Heart right ventricle (tissue), 16 donors: ENCODE measurements at regions not wholly inside any gene's neighbourhood (a gene's known extent, or its start where the extent isn't known, plus 50 kb on each side); places are given as distances from the start of the nearest gene placed in this dataset.

Experiments
- ATAC-seq, 8 donors: fragments of 200-7000 bp; cut with Tn5 transposase; one replicate each; pipeline ENCODE4 v1.9.1; 2020; ENCODE audit warnings: mild to moderate bottlenecking in 8 of 8, moderate library complexity in 8 of 8, moderate number of reproducible peaks in 1 of 8
- DNase-seq, 2 donors: peaks; one replicate each; pipeline ENCODE4 v3.0.0-alpha.2; 2020
- H3K27ac ChIP-seq, 10 donors: fragments of 200-600 bp; sonication (generic) in 2 of 10; one replicate each; pipeline versions ENCODE4 v1.5.0 to v1.8.0; 2020 to 2022; ENCODE audit warnings: mild to moderate bottlenecking in 3 of 10
- H3K27me3 ChIP-seq, 7 donors: fragments of 200-600 bp; one replicate each; pipeline ENCODE4 v1.8.0; 2021 to 2022; ENCODE audit warnings: mild to moderate bottlenecking in 2 of 7
- H3K36me3 ChIP-seq, 9 donors: fragments of 200-600 bp; sonication (generic) in 1 of 9; one replicate each; pipeline versions ENCODE4 v1.5.0 to v1.8.0; 2020 to 2022; ENCODE audit warnings: mild to moderate bottlenecking in 2 of 9
- H3K4me1 ChIP-seq, 9 donors: fragments of 200-600 bp; sonication (generic) in 1 of 9; one replicate each; pipeline versions ENCODE4 v1.5.0 to v1.8.0; 2020 to 2022; ENCODE audit warnings: mild to moderate bottlenecking in 4 of 9
- H3K4me3 ChIP-seq, 10 donors: fragments of 200-600 bp; sonication (generic) in 2 of 10; one replicate each; pipeline versions ENCODE4 v1.5.0 to v1.8.0; 2020 to 2022; ENCODE audit warnings: mild to moderate bottlenecking in 7 of 10, moderate library complexity in 2 of 10
- H3K9me3 ChIP-seq, 11 donors: fragments of 200-600 bp in 10 of 11; sonication (generic) in 2 of 11; one replicate each; pipeline versions ENCODE4 v1.5.0 to v1.8.0; 2013 to 2022; ENCODE audit warnings: mild to moderate bottlenecking in 2 of 11, control low read depth in 1 of 11, moderate library complexity in 1 of 11
- WGBS, 2 donors: extraction: QIAGEN DNeasy Blood & Tissue Kit; methylation state at CpG; one replicate each; pipeline ENCODE4 v1.1.7; 2013; ENCODE audit warnings: inconsistent platforms in 1 of 2; 5-methylcytosine and 5-hydroxymethylcytosine counted together
- intact Hi-C, 10 donors: fragments of 100-400 bp; cut with DNase I; formaldehyde crosslinking; loops; one replicate each; pipeline versions ENCODE4 v1.11.1 to v1.14.2; 2022
- TF ChIP-seq, protein P1 (sequence below), 9 donors: fragments of 200-600 bp; sonication (generic) in 2 of 9; IDR thresholded peaks; one replicate each; pipeline versions ENCODE4 v1.5.0 to v1.8.0; 2021 to 2022; ENCODE audit warnings: antibody characterized with exemption in 9 of 9, mild to moderate bottlenecking in 5 of 9, moderate library complexity in 1 of 9
- donor health status: Arrhythmogenic right ventricular cardiomyopathy.
- donor health status: ischemic (EF 13 %, LVEDD 7.1; RV severe dilation, severe dysfunction).
- donor health status: healthy with polysubstance abuse.
- donor health status: DM: no; HTN: yes; CAD: no.
- donor health status: DM: no; HTN: no; CAD: no.
- donor health status: ischemic (EF 25% LVEDD 6.9; RV normal size, moderate dysfunction).
- donor health status: ischemic (EF 25% LVEDD 5.7; RV mildly dilated, moderate dysfunction).
- donor health status: healthy.
- donor health status: DM: yes; HTN: yes; CAD: no.
- donor health status: Ischemic cardiomyopathy.
- donor health status: ischemic (EF 35%, LVEDD 5.7; RV mildly dilated, moderate dysfunction).
- donor health status: nonischemic (EF 11% LVEDD 7.7; RV severe dilation, severe dysfunction).
- donor health status: DM: yes; HTN: yes; CAD: no.
- donor health status: PGD.
- donor health status: ischemic (EF 29% LVEDD 5.4; RV normal size, mild dysfunction).
- donor health status: nonischemic (EF 23%, LVEDD 6.1; RV moderate dilation, normal function).

DNA sequence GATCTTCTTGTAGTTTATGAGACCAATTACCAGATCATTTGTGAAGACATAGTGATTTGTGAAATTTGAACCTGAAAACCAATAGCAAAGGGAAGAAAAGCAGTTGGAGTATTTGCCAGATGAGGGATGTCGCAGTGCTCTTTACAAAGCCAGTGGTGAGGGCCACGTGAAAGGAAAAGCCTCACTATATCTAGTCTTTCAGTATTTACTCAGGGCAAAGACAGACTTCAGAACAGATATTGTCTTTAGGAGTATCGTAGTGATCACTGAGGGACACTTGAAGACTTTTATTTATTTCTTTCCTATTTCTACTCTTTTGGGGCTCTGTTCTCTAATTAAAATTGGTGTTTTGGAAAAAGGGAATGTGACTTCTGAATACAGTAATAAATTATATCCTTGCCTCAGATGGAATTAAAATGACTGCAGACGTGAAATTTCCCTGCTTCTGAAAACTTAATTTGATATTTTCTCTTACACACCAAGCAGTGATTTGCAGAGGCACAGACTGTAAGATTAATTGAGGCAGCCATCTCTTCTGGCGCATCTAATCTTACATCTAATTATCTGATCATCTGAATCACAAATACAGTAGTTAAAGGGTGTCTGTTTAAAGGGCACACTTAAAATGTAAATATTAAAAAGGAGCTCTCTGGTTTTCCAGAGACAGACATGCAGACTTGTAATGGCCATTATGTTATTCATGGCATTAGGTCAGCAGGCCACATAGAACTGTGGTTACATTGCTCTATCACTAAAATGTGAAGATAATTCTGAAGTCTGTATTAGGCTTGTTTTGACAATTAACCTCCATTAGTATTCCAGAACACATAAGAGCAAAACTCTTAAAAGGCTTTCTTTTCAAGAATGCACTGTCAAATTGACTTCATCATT, 193.0 kb upstream of the GOLIM4 start:
- H3K4me1 ChIP-seq, result no peaks in the 10 kb centered on the region
- TF ChIP-seq, protein P1, sequence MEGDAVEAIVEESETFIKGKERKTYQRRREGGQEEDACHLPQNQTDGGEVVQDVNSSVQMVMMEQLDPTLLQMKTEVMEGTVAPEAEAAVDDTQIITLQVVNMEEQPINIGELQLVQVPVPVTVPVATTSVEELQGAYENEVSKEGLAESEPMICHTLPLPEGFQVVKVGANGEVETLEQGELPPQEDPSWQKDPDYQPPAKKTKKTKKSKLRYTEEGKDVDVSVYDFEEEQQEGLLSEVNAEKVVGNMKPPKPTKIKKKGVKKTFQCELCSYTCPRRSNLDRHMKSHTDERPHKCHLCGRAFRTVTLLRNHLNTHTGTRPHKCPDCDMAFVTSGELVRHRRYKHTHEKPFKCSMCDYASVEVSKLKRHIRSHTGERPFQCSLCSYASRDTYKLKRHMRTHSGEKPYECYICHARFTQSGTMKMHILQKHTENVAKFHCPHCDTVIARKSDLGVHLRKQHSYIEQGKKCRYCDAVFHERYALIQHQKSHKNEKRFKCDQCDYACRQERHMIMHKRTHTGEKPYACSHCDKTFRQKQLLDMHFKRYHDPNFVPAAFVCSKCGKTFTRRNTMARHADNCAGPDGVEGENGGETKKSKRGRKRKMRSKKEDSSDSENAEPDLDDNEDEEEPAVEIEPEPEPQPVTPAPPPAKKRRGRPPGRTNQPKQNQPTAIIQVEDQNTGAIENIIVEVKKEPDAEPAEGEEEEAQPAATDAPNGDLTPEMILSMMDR (IDR thresholded peaks at IDR 0.05), result no peak
- 71 to 73% methylated on average over 5 of the region's 5 CpGs for WGBS, 2 donors
- DNase-seq (no peak), ATAC-seq (no peak)
- H3K27me3 ChIP-seq, result no peaks in the 10 kb centered on the region
- intact Hi-C loops, result no loop called here
- H3K4me3 ChIP-seq, result no peak overlapping the region
- no peaks in the 10 kb centered on the region for H3K36me3 ChIP-seq
- H3K9me3 ChIP-seq, result no peaks in the 10 kb centered on the region
- H3K27ac ChIP-seq, result no peak overlapping the region

DNA sequence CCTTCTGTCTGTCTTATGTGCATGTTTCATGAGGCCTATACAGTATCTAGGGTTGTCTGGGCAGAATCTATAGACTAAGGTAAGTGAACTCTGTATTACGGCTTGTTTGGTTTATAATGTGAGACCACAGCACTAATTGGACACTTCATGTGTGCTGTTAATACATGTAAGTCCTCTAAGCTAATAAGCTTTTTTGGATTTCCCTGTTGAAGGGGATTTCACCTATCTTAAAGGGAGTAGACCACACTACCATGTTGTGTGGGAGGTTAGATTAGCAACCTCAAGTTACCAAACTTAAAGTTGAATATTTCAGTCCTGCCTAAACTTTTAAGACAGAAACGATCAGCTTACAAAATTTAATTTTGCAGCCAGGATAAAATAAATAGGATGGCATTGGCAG, 189.8 kb upstream of the GOLIM4 start:
- ATAC-seq, result no peak
- 92 to 98% methylated on average over 2 of the region's 2 CpGs for WGBS, 2 donors
- DNase-seq, result no peak
- intact Hi-C loops, result no loop called here
- H3K4me1 ChIP-seq, result no peaks in the 10 kb centered on the region
- no peak overlapping the region for H3K4me3 ChIP-seq
- H3K9me3 ChIP-seq, result no peaks in the 10 kb centered on the region
- H3K36me3 ChIP-seq, result no peaks in the 10 kb centered on the region
- TF ChIP-seq, protein P1 (IDR thresholded peaks at IDR 0.05), result no peak
- H3K27me3 ChIP-seq, result no peaks in the 10 kb centered on the region
- no peak overlapping the region for H3K27ac ChIP-seq

DNA sequence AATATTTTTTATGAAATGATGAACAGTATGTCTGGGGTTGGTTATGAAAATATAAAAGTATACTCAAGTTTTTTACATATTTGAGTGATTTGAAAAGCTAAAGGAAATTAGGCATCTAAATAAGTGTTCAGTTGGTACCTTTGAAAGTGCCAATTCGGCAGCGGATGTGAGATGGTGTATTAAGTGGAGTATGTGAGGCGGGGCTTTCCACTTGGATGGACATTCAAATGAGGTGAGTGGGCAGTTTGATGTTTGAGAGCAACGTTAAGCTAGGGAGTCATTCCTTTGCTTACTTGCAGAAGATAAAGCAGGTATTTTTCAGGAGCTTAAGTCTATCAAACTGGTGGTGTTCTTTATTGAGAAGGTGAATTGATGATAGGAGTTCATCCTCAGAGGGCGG, 189.0 kb upstream of the GOLIM4 start:
- 87 to 94% methylated on average over 5 of the region's 5 CpGs for WGBS, 2 donors
- Histone ChIP-seq H3K4me1 (no peaks in the 10 kb centered on the region), H3K27ac (no peak overlapping the region)

DNA sequence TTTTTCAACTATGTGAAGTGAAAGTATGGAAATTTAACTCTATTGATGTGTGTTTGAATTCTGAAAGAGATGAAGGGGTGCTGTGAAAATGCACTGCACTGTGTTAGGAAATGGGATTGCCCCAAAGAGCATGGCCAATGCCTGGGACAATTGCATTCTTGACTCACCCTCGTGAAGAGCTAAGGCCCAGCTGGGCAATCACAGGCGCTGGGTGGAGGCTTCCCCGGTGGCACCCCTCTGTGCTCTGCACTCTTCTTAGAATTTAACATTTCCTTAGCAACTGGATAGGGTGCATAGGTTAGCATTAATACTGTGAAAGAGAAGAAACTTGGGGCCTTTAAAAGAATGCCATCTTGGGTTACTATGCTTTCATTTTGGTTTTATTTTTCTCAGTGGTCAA, 179.9 kb upstream of the GOLIM4 start:
- TF ChIP-seq, protein P1 (IDR thresholded peaks at IDR 0.05), result no peak
- H3K27me3 ChIP-seq, result no peaks in the 10 kb centered on the region
- no peaks in the 10 kb centered on the region for H3K36me3 ChIP-seq
- intact Hi-C loops, result no loop called here
- no peak overlapping the region for H3K27ac ChIP-seq
- no peak for DNase-seq
- no peak overlapping the region for H3K4me3 ChIP-seq
- no peaks in the 10 kb centered on the region for H3K9me3 ChIP-seq
- no peak for ATAC-seq
- no peaks in the 10 kb centered on the region for H3K4me1 ChIP-seq
- WGBS, 2 donors, result 72 to 81% methylated on average over 3 of the region's 3 CpGs

More for the DNA sequence above, 189.0 kb upstream of the GOLIM4 start:
- Histone ChIP-seq H3K9me3 (no peaks in the 10 kb centered on the region), H3K4me3 (no peak overlapping the region), H3K27me3 (no peaks in the 10 kb centered on the region), H3K36me3 (no peaks in the 10 kb centered on the region)
- no peak for DNase-seq
- TF ChIP-seq, protein P1 (IDR thresholded peaks at IDR 0.05), result no peak
- no peak for ATAC-seq
- intact Hi-C loops, result no loop called here
